ENCODE measurements at regions not wholly inside any gene's neighbourhood (a gene's known extent, or its start where the extent isn't known, plus 50 kb on each side); places are given as distances from the start of the nearest gene placed in this dataset.

- Histone ChIP-seq H3K27ac (ENCODE audit: low read depth, low read length) (no peak overlapping the region), H3K4me1 (ENCODE audit: insufficient read depth, low read length) (no peaks in the 10 kb centered on the region), H2AFZ (ENCODE audit: low read depth, low read length) (no peak overlapping the region), H3K79me2 (ENCODE audit: insufficient read depth, low read length) (no peaks in the 10 kb centered on the region), H3K36me3 (ENCODE audit: insufficient read depth, low read length) (no peaks in the 10 kb centered on the region), H3K4me2 (ENCODE audit: low read length) (no peak overlapping the region), H3K27me3 (ENCODE audit: insufficient read depth, low read length) (no peaks in the 10 kb centered on the region), H3K9me3 (ENCODE audit: insufficient read depth, low read depth, low read length) (peaks cover 4% of the 10 kb centered on the region), H4K20me1 (ENCODE audit: insufficient read depth, low read length) (no peaks in the 10 kb centered on the region), H3K9ac (ENCODE audit: low read length) (no peak overlapping the region), H3K4me3 (ENCODE audit: insufficient read depth, low read depth, low read length) (no peak overlapping the region)
- H3K9me3 Mint-ChIP-seq (ENCODE audit: unreplicated experiment): peaks cover 4% of the 10 kb centered on the region
- TF ChIP-seq EZH2 (IDR thresholded peaks at IDR 0.05; ENCODE audit: insufficient read depth, low read length): no peak
- TF ChIP-seq CTCF (IDR thresholded peaks at IDR 0.05; ENCODE audit: insufficient read depth, low read depth, low read length): no peak
- no peak for DNase-seq (ENCODE audit: low read depth)
- no peaks in the 10 kb centered on the region for H3K4me1 Mint-ChIP-seq (ENCODE audit: low read depth, unreplicated experiment)
- H3K36me3 Mint-ChIP-seq (ENCODE audit: low read depth, unreplicated experiment): no peaks in the 10 kb centered on the region
- no peak for FAIRE-seq
- peaks cover 4% of the 10 kb centered on the region for H3K27me3 Mint-ChIP-seq (ENCODE audit: low read depth, unreplicated experiment)
- no peak overlapping the region for H3K27ac Mint-ChIP-seq (ENCODE audit: unreplicated experiment)
- H3K4me3 Mint-ChIP-seq (ENCODE audit: unreplicated experiment): no peak overlapping the region
Observed at GRCh38 chr10:89937494-89937893, 236.1 kb downstream of the KIF20B start.

- H3K4me3 ChIP-seq (ENCODE audit: insufficient read depth, low read depth, low read length): no peak overlapping the region
- FAIRE-seq (no peak), DNase-seq (ENCODE audit: low read depth) (no peak)
- TF ChIP-seq CTCF (IDR thresholded peaks at IDR 0.05; ENCODE audit: insufficient read depth, low read depth, low read length) (no peak), EZH2 (IDR thresholded peaks at IDR 0.05; ENCODE audit: insufficient read depth, low read length) (no peak)
- H3K36me3 ChIP-seq (ENCODE audit: insufficient read depth, low read length): no peaks in the 10 kb centered on the region
- peaks cover 4% of the 10 kb centered on the region for H3K9me3 ChIP-seq (ENCODE audit: insufficient read depth, low read depth, low read length)
- H3K27ac ChIP-seq (ENCODE audit: low read depth, low read length): no peak overlapping the region
- H3K4me1 ChIP-seq (ENCODE audit: insufficient read depth, low read length): no peaks in the 10 kb centered on the region
- H3K9me3 Mint-ChIP-seq (ENCODE audit: unreplicated experiment): peaks cover 2% of the 10 kb centered on the region
- no peak overlapping the region for H3K4me3 Mint-ChIP-seq (ENCODE audit: unreplicated experiment)
- no peak overlapping the region for H2AFZ ChIP-seq (ENCODE audit: low read depth, low read length)
- no peak overlapping the region for H3K27ac Mint-ChIP-seq (ENCODE audit: unreplicated experiment)
- no peaks in the 10 kb centered on the region for H3K79me2 ChIP-seq (ENCODE audit: insufficient read depth, low read length)
- H3K36me3 Mint-ChIP-seq (ENCODE audit: low read depth, unreplicated experiment): no peaks in the 10 kb centered on the region
- no peak overlapping the region for H3K4me2 ChIP-seq (ENCODE audit: low read length)
- H3K9ac ChIP-seq (ENCODE audit: low read length): no peak overlapping the region
- no peaks in the 10 kb centered on the region for H4K20me1 ChIP-seq (ENCODE audit: insufficient read depth, low read length)
- peaks cover 4% of the 10 kb centered on the region for H3K27me3 Mint-ChIP-seq (ENCODE audit: low read depth, unreplicated experiment)
- H3K4me1 Mint-ChIP-seq (ENCODE audit: low read depth, unreplicated experiment): no peaks in the 10 kb centered on the region
- no peaks in the 10 kb centered on the region for H3K27me3 ChIP-seq (ENCODE audit: insufficient read depth, low read length)
Observed at GRCh38 chr10:89940076-89940475, 238.7 kb downstream of the KIF20B start.

GRCh38 chr10:89942217-89942616, 240.8 kb downstream of the KIF20B start:
- no peaks in the 10 kb centered on the region for H3K36me3 Mint-ChIP-seq (ENCODE audit: low read depth, unreplicated experiment)
- no peaks in the 10 kb centered on the region for H3K4me1 Mint-ChIP-seq (ENCODE audit: low read depth, unreplicated experiment)
- no peaks in the 10 kb centered on the region for H3K4me1 ChIP-seq (ENCODE audit: insufficient read depth, low read length)
- TF ChIP-seq CTCF (IDR thresholded peaks at IDR 0.05; ENCODE audit: insufficient read depth, low read depth, low read length): no peak
- TF ChIP-seq EZH2 (IDR thresholded peaks at IDR 0.05; ENCODE audit: insufficient read depth, low read length): no peak
- no peak overlapping the region for H3K4me2 ChIP-seq (ENCODE audit: low read length)
- H3K79me2 ChIP-seq (ENCODE audit: insufficient read depth, low read length): no peaks in the 10 kb centered on the region
- H3K4me3 Mint-ChIP-seq (ENCODE audit: unreplicated experiment): no peak overlapping the region
- no peak overlapping the region for H2AFZ ChIP-seq (ENCODE audit: low read depth, low read length)
- FAIRE-seq (no peak), DNase-seq (ENCODE audit: low read depth) (peak; percentile 35)
- no peaks in the 10 kb centered on the region for H3K36me3 ChIP-seq (ENCODE audit: insufficient read depth, low read length)
- H3K9me3 Mint-ChIP-seq (ENCODE audit: unreplicated experiment): no peaks in the 10 kb centered on the region
- peaks cover 2% of the 10 kb centered on the region for H3K27me3 Mint-ChIP-seq (ENCODE audit: low read depth, unreplicated experiment)
- no peak overlapping the region for H3K27ac ChIP-seq (ENCODE audit: low read depth, low read length)
- no peak overlapping the region for H3K27ac Mint-ChIP-seq (ENCODE audit: unreplicated experiment)
- no peaks in the 10 kb centered on the region for H3K27me3 ChIP-seq (ENCODE audit: insufficient read depth, low read length)
- no peaks in the 10 kb centered on the region for H4K20me1 ChIP-seq (ENCODE audit: insufficient read depth, low read length)
- peaks cover 4% of the 10 kb centered on the region for H3K9me3 ChIP-seq (ENCODE audit: insufficient read depth, low read depth, low read length)
- H3K9ac ChIP-seq (ENCODE audit: low read length): no peak overlapping the region
- no peak overlapping the region for H3K4me3 ChIP-seq (ENCODE audit: insufficient read depth, low read depth, low read length)
